Stomach (tissue), 4 donors: ENCODE measurements at regions not wholly inside any gene's neighbourhood (a gene's known extent, or its start where the extent isn't known, plus 50 kb on each side); places are given as distances from the start of the nearest gene placed in this dataset.
"Not testable (repeated sequence)": the region's sequence is repeated elsewhere in the genome, so short reads cannot be mapped to it uniquely, and the experiment has no call there.

Experiments
- EP300 ChIP-seq: sonication (generic); formaldehyde crosslinking; IDR thresholded peaks from one replicate; pipeline ENCODE4 v1.6.1; 2017; ENCODE audit warnings: antibody characterized with exemption
- POLR2AphosphoS5 ChIP-seq, 3 donors: sonication (generic); formaldehyde crosslinking; IDR thresholded peaks; one replicate each; pipeline ENCODE4 v1.6.1; 2016; ENCODE audit warnings: antibody characterized with exemption in 3 of 3
- TF ChIP-seq, protein P1 (sequence below), 7 experiments: fragments of 450-650 bp in 4 of 7; fragments of 200-600 bp in 3 of 7; sonication (generic) in 3 of 7; IDR thresholded peaks; one replicate each; pipeline ENCODE4 v1.5.1; 2016 to 2019; ENCODE audit warnings: antibody characterized with exemption in 7 of 7, control low read depth in 2 of 7, mild to moderate bottlenecking in 1 of 7

GRCh38 chr16:29348748-29349147 lies 57.8 kb downstream of the NPIPB11 start:
- TF ChIP-seq, protein P1, sequence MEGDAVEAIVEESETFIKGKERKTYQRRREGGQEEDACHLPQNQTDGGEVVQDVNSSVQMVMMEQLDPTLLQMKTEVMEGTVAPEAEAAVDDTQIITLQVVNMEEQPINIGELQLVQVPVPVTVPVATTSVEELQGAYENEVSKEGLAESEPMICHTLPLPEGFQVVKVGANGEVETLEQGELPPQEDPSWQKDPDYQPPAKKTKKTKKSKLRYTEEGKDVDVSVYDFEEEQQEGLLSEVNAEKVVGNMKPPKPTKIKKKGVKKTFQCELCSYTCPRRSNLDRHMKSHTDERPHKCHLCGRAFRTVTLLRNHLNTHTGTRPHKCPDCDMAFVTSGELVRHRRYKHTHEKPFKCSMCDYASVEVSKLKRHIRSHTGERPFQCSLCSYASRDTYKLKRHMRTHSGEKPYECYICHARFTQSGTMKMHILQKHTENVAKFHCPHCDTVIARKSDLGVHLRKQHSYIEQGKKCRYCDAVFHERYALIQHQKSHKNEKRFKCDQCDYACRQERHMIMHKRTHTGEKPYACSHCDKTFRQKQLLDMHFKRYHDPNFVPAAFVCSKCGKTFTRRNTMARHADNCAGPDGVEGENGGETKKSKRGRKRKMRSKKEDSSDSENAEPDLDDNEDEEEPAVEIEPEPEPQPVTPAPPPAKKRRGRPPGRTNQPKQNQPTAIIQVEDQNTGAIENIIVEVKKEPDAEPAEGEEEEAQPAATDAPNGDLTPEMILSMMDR (IDR thresholded peaks at IDR 0.05), result not testable (repeated sequence)
- TF ChIP-seq EP300; POLR2AphosphoS5 (IDR thresholded peaks at IDR 0.05): not testable (repeated sequence)
